ENCODE measurements at regions not wholly inside any gene's neighbourhood (a gene's known extent, or its start where the extent isn't known, plus 50 kb on each side); places are given as distances from the start of the nearest gene placed in this dataset.

DNA sequence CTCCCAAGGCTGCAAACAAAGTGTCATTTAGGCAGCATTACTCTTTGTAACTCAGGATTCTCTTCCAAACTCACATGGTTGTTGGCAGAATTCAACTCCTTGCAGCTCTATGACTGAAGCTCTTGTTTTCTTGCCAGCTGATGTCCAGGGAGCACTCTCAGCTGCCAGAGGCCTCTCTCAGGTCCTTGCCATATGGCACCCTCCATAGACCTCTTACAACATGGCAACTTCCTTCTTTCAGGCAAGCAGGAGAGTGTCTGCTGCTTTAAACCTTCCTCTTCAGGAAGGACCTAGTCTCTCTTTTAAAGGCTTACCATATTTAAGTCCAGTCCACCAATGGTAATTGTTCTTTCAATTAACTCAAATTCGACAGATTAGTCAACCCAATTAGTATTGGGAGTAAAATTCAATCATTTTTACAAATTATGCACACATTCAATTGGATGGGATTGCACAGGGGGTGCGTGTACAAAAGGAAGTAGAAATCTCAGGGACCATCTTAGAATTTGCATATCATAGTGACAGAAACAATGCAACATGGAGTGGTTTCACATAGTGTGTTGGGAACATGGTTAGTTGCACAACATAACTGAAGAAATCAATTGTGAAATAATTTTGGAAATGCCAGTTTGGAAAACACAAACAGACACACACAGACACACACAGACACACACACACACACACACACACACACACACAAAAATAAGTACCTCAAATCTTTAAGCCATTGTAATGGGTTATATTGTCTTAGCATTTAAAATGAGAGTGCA lies 893.5 kb upstream of the ZEB2 start:
- Histone ChIP-seq H3K36me3 (no peaks in the 10 kb centered on the region), H3K27me3 (no peaks in the 10 kb centered on the region), H3K4me3 (no peak overlapping the region), H3K9me3 (ENCODE audit: low read depth) (no peaks in the 10 kb centered on the region), H3K27ac (no peak overlapping the region), H3K4me1 (ENCODE audit: low read depth) (no peaks in the 10 kb centered on the region)
- DNase-seq (ENCODE audit: low read depth in 1 of 2, low spot score in 1 of 2): no peak
- TF ChIP-seq, protein P1, sequence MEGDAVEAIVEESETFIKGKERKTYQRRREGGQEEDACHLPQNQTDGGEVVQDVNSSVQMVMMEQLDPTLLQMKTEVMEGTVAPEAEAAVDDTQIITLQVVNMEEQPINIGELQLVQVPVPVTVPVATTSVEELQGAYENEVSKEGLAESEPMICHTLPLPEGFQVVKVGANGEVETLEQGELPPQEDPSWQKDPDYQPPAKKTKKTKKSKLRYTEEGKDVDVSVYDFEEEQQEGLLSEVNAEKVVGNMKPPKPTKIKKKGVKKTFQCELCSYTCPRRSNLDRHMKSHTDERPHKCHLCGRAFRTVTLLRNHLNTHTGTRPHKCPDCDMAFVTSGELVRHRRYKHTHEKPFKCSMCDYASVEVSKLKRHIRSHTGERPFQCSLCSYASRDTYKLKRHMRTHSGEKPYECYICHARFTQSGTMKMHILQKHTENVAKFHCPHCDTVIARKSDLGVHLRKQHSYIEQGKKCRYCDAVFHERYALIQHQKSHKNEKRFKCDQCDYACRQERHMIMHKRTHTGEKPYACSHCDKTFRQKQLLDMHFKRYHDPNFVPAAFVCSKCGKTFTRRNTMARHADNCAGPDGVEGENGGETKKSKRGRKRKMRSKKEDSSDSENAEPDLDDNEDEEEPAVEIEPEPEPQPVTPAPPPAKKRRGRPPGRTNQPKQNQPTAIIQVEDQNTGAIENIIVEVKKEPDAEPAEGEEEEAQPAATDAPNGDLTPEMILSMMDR (IDR thresholded peaks at IDR 0.05; ENCODE audit: low read depth, low read length): no peak

DNA sequence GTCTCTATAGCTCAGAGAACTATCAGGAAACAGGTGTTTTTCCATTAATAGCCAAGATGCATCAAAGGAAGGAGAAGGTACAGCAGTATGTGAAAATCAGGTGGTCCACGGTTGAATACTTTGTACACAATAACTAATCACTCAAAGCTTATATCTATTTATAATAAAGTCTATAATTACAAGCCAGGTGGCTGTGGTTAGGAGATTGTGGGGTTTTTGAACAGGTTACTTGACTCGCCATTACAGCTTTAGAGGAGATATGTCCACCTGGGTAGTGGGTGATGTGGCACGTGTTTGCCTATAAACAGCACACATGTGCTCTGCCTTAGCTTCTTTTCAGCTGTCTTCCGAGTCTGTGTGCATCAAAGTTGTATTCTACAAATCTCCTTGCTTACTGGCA lies 892.2 kb upstream of the ZEB2 start:
- no peak for DNase-seq (ENCODE audit: low read depth in 1 of 2, low spot score in 1 of 2)
- no peak overlapping the region for H3K4me3 ChIP-seq
- no peaks in the 10 kb centered on the region for H3K4me1 ChIP-seq (ENCODE audit: low read depth)
- no peak overlapping the region for H3K27ac ChIP-seq
- no peaks in the 10 kb centered on the region for H3K9me3 ChIP-seq (ENCODE audit: low read depth)
- H3K27me3 ChIP-seq: no peaks in the 10 kb centered on the region
- TF ChIP-seq, protein P1 (IDR thresholded peaks at IDR 0.05; ENCODE audit: low read depth, low read length): no peak
- no peaks in the 10 kb centered on the region for H3K36me3 ChIP-seq

DNA sequence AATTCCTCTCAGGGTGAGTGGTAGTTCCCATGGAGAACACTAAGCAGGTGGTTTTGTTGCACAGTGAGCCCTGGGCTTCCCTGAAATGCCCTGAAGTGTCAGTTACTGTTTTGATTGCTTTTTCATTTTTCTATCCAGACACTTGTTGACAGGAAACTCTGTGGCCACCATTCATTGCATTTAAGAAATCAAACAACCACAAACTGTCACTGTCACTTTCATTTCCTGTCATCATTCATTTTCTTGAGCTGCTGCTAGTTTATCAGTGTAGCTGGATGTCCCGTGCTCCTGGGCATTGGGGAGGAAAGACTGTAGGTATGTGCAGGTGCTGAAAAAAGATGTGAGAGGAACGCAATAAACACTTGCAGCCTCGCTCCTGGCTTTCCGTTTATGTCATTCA lies 891.6 kb upstream of the ZEB2 start:
- H3K4me3 ChIP-seq: no peak overlapping the region
- no peak overlapping the region for H3K27ac ChIP-seq
- no peaks in the 10 kb centered on the region for H3K36me3 ChIP-seq
- no peaks in the 10 kb centered on the region for H3K9me3 ChIP-seq (ENCODE audit: low read depth)
- no peak for DNase-seq (ENCODE audit: low read depth in 1 of 2, low spot score in 1 of 2)
- no peaks in the 10 kb centered on the region for H3K27me3 ChIP-seq
- TF ChIP-seq, protein P1 (IDR thresholded peaks at IDR 0.05; ENCODE audit: low read depth, low read length): no peak
- no peaks in the 10 kb centered on the region for H3K4me1 ChIP-seq (ENCODE audit: low read depth)

DNA sequence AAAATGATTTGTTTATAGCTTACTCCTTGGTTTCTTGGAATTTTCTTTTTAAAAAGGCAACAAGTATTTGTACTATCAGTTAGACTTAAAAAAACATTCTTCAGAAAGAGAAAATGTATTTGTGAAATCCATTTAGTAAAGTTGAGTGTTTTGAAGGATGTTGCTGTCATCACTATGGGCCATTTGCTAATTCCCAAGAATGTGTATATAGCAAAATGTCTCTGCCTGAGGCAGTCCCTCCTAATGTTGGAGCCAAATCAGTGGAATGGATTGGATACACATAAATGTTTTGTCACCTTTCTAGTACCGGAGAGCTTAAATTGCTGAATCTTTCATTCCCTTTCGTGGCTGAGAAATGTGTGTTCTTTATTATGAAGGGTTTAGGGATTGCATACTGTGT lies 890.2 kb upstream of the ZEB2 start:
- H3K4me3 ChIP-seq: no peak overlapping the region
- H3K9me3 ChIP-seq (ENCODE audit: low read depth): no peaks in the 10 kb centered on the region
- H3K4me1 ChIP-seq (ENCODE audit: low read depth): no peaks in the 10 kb centered on the region
- H3K36me3 ChIP-seq: no peaks in the 10 kb centered on the region
- DNase-seq (ENCODE audit: low read depth in 1 of 2, low spot score in 1 of 2): no peak
- H3K27me3 ChIP-seq: no peaks in the 10 kb centered on the region
- no peak overlapping the region for H3K27ac ChIP-seq
- TF ChIP-seq, protein P1 (IDR thresholded peaks at IDR 0.05; ENCODE audit: low read depth, low read length): no peak

DNA sequence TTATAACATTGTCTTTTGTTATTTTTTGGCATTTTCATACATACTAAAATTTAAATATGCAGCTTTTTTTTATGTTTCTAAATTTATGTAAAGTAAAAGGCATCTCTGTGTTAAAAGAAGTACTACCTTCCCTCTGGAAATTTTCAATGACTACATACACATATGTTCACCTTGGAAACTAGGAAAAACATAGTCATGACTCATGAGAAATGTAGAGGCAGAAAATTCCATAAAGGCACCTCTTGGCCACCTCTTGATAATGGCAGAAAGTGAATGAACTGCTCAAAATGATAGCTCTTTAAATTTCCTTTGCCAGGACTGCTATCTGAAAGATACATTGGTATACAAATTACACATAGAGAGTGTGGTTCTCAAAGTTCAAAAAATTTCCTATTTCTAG lies 889.1 kb upstream of the ZEB2 start:
- Histone ChIP-seq H3K36me3 (no peaks in the 10 kb centered on the region), H3K4me3 (no peak overlapping the region), H3K9me3 (ENCODE audit: low read depth) (no peaks in the 10 kb centered on the region), H3K4me1 (ENCODE audit: low read depth) (no peaks in the 10 kb centered on the region), H3K27me3 (no peaks in the 10 kb centered on the region), H3K27ac (no peak overlapping the region)
- TF ChIP-seq, protein P1 (IDR thresholded peaks at IDR 0.05; ENCODE audit: low read depth, low read length): no peak
- DNase-seq (ENCODE audit: low read depth in 1 of 2, low spot score in 1 of 2): no peak
